ENCODE measurements at regions not wholly inside any gene's neighbourhood (a gene's known extent, or its start where the extent isn't known, plus 50 kb on each side); places are given as distances from the start of the nearest gene placed in this dataset.
A peak's percentile ranks its signal among the peaks of the same experiment; 100 is the strongest.

DNA sequence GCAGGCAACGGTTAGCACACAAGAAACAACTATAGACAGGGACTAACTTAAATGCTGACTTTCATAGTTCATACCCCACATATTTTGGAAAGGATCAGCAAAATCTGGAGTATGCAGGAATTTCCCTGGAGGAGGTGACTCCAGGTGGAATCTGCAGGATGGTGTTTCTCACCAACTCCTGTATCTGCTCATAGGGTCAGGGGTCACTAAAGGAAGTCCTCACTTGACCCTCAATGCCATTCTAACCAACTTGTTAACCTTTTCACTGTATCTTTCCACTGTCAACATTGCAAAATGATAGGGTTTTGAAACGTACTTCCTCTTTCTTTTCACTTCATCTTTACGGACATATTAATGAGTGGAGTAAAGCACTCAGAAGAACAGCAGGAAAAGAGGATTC lies 207.0 kb upstream of the CXCR4 start:
- Histone ChIP-seq H3F3A (ENCODE audit: insufficient read depth, low read length) (0 out of 2 replicates have a peak, but pooled peaks cover 7% of the 10 kb centered on the region), H3K79me2 (ENCODE audit: insufficient read depth, low read length) (no peaks in the 10 kb centered on the region), H3K4me1 (ENCODE audit: insufficient read depth, low read length, severe bottlenecking) (peaks cover 82% of the 10 kb centered on the region), H3K27ac (ENCODE audit: low read depth, low read length, poor library complexity, severe bottlenecking) (peak overlapping the region; percentile 92), H3K9me2 (ENCODE audit: low read depth, low read length) (no peaks in the 10 kb centered on the region), H3K27me3 (ENCODE audit: insufficient read depth, low read length) (no peaks in the 10 kb centered on the region), H3K9ac (ENCODE audit: low read length) (peak overlapping the region; percentile 13; the same call in 1 of the 2 replicates), H4K20me1 (ENCODE audit: insufficient read depth, low read length) (no peaks in the 10 kb centered on the region), H3K4me2 (ENCODE audit: low read length) (peak overlapping the region; percentile 66), H2AFZ (ENCODE audit: low read length) (no peak overlapping the region), H3K4me3 (ENCODE audit: low read depth, low read length, poor library complexity, severe bottlenecking) (peak overlapping the region; percentile 25), H3K9me3 (ENCODE audit: low read length) (no peaks in the 10 kb centered on the region), H3K36me3 (ENCODE audit: insufficient read depth, low read length) (no peaks in the 10 kb centered on the region)
- TF ChIP-seq EZH2 (IDR thresholded peaks at IDR 0.05; ENCODE audit: borderline replicate concordance, low read length), result no peak
- TF ChIP-seq, protein P1, sequence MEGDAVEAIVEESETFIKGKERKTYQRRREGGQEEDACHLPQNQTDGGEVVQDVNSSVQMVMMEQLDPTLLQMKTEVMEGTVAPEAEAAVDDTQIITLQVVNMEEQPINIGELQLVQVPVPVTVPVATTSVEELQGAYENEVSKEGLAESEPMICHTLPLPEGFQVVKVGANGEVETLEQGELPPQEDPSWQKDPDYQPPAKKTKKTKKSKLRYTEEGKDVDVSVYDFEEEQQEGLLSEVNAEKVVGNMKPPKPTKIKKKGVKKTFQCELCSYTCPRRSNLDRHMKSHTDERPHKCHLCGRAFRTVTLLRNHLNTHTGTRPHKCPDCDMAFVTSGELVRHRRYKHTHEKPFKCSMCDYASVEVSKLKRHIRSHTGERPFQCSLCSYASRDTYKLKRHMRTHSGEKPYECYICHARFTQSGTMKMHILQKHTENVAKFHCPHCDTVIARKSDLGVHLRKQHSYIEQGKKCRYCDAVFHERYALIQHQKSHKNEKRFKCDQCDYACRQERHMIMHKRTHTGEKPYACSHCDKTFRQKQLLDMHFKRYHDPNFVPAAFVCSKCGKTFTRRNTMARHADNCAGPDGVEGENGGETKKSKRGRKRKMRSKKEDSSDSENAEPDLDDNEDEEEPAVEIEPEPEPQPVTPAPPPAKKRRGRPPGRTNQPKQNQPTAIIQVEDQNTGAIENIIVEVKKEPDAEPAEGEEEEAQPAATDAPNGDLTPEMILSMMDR (IDR thresholded peaks at IDR 0.05; ENCODE audit: low read length), result no peak

DNA sequence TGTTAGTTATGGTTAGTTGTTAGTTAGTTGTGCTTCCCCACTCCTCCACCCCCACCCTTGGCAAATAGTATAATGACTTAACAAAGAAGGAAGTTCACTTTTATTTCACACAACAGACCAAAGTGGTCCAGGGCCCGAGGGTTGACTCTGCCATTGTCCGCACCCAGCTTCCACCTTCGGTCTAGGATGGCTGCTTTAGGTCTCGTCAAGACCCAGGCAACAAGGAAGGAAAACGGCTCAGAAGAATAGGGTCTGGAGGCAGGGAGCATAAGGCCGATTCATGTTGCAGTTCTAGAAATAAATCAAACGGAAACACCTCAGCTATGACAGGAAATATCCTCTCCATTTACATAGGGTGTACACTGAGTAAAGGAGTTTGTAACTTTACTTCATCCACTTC lies 206.0 kb upstream of the CXCR4 start:
- Histone ChIP-seq H3K36me3 (ENCODE audit: insufficient read depth, low read length) (no peaks in the 10 kb centered on the region), H3K27ac (ENCODE audit: low read depth, low read length, poor library complexity, severe bottlenecking) (peak overlapping the region; percentile 92), H3K79me2 (ENCODE audit: insufficient read depth, low read length) (no peaks in the 10 kb centered on the region), H3F3A (ENCODE audit: insufficient read depth, low read length) (0 out of 2 replicates have a peak, but pooled peaks cover 7% of the 10 kb centered on the region), H3K9ac (ENCODE audit: low read length) (0 out of 2 replicates have a peak overlapping the region, but pooled peaks have one; percentile 24), H4K20me1 (ENCODE audit: insufficient read depth, low read length) (no peaks in the 10 kb centered on the region), H3K9me3 (ENCODE audit: low read length) (no peaks in the 10 kb centered on the region), H2AFZ (ENCODE audit: low read length) (peak overlapping the region; percentile 70; the same call in 1 of the 2 replicates), H3K27me3 (ENCODE audit: insufficient read depth, low read length) (no peaks in the 10 kb centered on the region), H3K4me1 (ENCODE audit: insufficient read depth, low read length, severe bottlenecking) (peaks cover 88% of the 10 kb centered on the region), H3K4me2 (ENCODE audit: low read length) (peak overlapping the region; percentile 66), H3K9me2 (ENCODE audit: low read depth, low read length) (no peaks in the 10 kb centered on the region), H3K4me3 (ENCODE audit: low read depth, low read length, poor library complexity, severe bottlenecking) (peak overlapping the region; percentile 25)
- no peak for TF ChIP-seq EZH2 (IDR thresholded peaks at IDR 0.05; ENCODE audit: borderline replicate concordance, low read length)
- TF ChIP-seq, protein P1 (IDR thresholded peaks at IDR 0.05; ENCODE audit: low read length), result no peak

DNA sequence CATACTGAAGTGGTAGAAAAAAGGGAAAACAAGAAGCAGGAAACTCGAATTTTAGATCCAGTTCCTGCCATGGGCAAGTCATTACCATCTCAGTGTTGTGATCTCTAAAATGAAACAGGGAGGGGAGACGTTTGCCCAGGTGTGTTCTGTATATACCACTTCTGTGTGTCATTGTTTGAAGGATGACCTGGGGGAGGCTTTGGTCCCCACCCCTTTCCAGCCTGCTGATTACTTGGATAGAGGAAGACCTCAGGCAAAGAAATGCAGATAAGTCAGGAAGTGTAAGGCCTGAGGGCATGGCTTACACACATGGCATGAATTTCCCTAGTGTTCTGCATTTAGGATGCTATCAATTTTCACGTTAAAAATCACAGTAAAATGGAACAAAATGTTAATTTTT lies 205.2 kb upstream of the CXCR4 start:
- Histone ChIP-seq H3K9ac (ENCODE audit: low read length) (peak overlapping the region; percentile 26; the same call in 1 of the 2 replicates), H3K27ac (ENCODE audit: low read depth, low read length, poor library complexity, severe bottlenecking) (peak overlapping the region; percentile 92), H3K9me2 (ENCODE audit: low read depth, low read length) (no peaks in the 10 kb centered on the region), H4K20me1 (ENCODE audit: insufficient read depth, low read length) (no peaks in the 10 kb centered on the region), H3F3A (ENCODE audit: insufficient read depth, low read length) (0 out of 2 replicates have a peak, but pooled peaks cover 5% of the 10 kb centered on the region), H3K79me2 (ENCODE audit: insufficient read depth, low read length) (no peaks in the 10 kb centered on the region), H3K27me3 (ENCODE audit: insufficient read depth, low read length) (no peaks in the 10 kb centered on the region), H3K36me3 (ENCODE audit: insufficient read depth, low read length) (no peaks in the 10 kb centered on the region), H3K4me2 (ENCODE audit: low read length) (peak overlapping the region; percentile 26), H3K4me3 (ENCODE audit: low read depth, low read length, poor library complexity, severe bottlenecking) (no peak overlapping the region), H3K4me1 (ENCODE audit: insufficient read depth, low read length, severe bottlenecking) (peaks cover 83% of the 10 kb centered on the region), H3K9me3 (ENCODE audit: low read length) (no peaks in the 10 kb centered on the region), H2AFZ (ENCODE audit: low read length) (no peak overlapping the region)
- TF ChIP-seq EZH2 (IDR thresholded peaks at IDR 0.05; ENCODE audit: borderline replicate concordance, low read length), result no peak
- TF ChIP-seq, protein P1 (IDR thresholded peaks at IDR 0.05; ENCODE audit: low read length), result no peak
